ENCODE measurements at regions not wholly inside any gene's neighbourhood (a gene's known extent, or its start where the extent isn't known, plus 50 kb on each side); places are given as distances from the start of the nearest gene placed in this dataset.

- DNase-seq (ENCODE audit: low read depth in 2 of 2), result no peak
These were observed 706.1 kb upstream of the PTPRD start for GRCh38 chr9:11318946-11319345.

DNA sequence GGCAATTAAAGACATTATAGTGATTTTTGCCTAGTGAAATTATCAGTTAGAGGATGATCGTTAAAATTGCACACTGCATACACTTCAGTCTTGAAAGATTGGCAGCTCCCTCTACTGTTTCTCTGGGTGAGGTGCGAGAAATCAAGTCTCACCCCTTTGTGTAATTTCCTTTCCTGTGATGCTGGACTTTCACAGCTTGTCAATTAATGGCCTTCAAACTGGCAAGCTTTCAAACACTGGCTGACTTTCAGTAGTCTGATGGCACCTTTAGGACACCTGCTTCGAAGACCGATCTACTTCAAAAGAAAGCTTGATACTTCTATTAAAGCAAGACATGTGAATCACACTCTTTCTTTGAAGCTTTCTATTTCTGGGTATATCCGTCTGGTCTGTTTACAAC lies 706.7 kb upstream of the PTPRD start:
- no peak for DNase-seq (ENCODE audit: low read depth in 2 of 2)

DNA sequence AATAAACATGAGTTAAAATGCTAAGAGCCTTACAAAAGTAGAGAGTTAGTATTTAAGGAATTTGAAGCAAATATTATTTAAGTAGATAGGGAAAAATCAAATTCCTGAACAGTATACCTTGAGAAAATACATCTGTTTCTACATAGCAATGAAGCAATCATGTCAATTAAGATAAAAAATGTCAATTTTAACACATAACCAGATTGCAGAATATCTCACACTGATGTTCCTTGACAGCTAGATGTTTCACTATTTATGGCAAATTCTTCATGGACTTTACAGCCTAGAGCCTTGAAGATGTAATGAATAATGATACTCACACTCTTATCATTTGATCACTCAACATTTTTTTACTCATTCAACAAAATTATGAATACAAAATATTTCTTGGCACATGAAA lies 708.2 kb upstream of the PTPRD start:
- no peak for DNase-seq (ENCODE audit: low read depth in 2 of 2)

- no peak for DNase-seq (ENCODE audit: low read depth in 2 of 2)
These were observed 710.7 kb upstream of the PTPRD start for GRCh38 chr9:11323457-11323856.

GRCh38 chr9:11326231-11326630 lies 713.4 kb upstream of the PTPRD start:
- DNase-seq (ENCODE audit: low read depth in 2 of 2), result no peak

DNA sequence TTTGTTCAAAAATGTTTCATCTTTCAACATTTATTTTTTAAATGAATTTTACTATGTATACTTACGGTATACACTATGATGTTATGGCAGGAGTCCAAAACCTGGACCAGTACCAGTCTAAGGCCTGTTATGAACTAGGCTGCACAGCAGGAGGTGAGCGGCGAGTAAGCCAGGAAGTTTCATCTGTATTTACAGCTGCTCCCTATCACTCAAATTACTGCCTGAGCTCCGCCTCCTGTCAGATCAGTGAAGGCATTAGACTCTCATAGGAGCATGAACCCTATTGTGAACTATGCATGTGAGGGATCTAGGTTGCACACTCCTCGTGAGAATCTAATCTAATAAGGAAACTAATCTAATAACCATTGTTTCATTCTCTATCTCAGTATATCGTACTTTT lies 715.5 kb upstream of the PTPRD start:
- DNase-seq (ENCODE audit: low read depth in 2 of 2), result no peak

DNA sequence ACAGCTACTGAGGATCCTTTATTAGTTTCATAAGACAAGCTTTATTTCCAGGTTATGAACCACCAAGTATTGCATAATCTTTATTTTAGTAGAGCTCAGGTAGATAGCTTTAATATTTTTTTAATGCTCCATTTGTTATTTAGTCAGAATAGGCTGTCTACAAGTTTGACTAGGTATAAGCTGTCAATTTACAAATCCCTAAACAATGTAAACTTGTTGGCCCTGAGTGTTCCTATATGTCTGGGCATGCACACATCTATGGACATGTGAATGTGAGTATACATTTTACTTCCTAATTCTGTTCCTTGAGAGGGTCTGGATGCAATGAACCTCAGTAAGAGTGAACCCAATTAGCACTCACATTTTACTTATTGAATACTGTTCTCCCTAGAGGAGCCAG lies 722.2 kb upstream of the PTPRD start:
- no peak for DNase-seq (ENCODE audit: low read depth in 2 of 2)

- DNase-seq (ENCODE audit: low read depth in 2 of 2), result no peak
These were observed 725.3 kb upstream of the PTPRD start for GRCh38 chr9:11338130-11338529.

DNA sequence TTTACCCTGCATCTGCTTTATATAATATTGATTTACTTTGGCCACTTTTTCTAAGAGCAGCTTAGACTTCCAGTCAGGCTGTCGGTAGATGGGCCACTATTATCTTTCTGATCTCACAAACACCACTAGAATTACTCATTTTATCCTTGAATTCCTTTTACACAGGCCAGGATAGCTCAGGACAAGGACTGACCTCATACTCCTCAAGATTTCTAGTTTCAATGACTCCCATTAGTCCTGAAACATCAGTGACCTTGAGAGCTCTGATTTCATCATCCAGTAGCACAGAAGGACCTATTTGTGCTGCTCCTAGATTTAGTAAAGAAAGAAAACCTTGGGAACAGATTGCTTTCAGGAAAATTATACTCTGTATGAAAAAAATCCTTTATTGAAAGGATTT lies 727.9 kb upstream of the PTPRD start:
- DNase-seq (ENCODE audit: low read depth in 2 of 2), result no peak

DNA sequence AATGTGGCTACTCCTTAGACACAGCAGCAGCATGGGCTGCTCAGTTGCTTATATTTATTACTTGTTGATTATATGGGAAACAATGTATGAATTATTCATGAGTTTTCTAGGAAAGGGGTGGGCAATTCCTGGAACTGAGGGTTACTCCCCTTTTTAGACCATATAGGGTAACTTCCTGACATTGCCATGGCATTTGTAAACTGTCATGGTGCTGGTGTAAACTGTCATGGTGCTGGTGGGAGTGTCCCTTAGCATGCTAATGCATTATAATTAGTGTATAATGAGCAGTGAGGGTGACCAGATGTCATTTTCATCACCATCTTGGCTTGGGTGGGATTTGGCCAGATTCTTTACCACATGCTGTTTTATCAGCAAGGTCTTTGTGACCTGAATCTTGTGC lies 734.6 kb upstream of the PTPRD start:
- no peak for DNase-seq (ENCODE audit: low read depth in 2 of 2)

DNA sequence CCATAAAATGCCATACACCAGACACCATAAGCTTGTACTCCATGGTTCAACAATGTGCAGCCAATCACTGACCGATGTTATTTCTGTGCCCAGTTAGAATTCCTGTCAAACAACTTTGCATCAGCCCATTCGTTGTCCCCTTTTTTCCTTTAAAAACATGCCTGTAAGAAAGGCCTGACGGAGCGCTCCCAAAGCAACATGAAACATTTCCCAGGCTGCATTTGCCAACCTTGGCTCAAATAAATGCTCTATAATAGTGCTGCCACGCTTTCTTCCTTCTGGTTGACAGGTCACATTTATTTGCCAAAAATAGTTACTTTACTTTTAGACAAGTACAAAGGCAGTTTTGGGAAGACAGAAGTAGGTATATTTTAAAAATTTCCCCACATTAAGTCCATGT lies 735.6 kb upstream of the PTPRD start:
- DNase-seq (ENCODE audit: low read depth in 2 of 2), result no peak

DNA sequence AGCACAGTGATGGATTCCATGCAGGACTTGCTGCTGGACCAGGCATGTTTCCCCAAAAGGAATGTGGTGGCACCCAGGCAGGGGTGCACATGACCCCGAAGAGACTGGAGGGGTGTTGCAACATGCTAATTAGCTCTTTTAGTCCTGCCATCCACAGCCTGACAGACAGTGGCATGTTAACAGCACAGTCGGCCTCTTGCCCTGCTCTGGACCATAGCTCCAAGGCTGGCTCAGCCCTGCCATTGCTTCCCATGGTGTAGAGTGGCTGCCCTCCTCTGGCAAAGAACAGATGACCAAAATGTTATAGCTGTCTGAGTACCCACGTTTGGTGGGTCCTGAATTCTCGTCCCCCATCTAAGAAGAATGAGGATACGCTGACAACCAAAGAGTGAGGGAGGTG lies 736.4 kb upstream of the PTPRD start:
- no peak for DNase-seq (ENCODE audit: low read depth in 2 of 2)

GRCh38 chr9:11352612-11353011 lies 739.8 kb upstream of the PTPRD start:
- no peak for DNase-seq (ENCODE audit: low read depth in 2 of 2)

GRCh38 chr9:11356067-11356466 lies 743.3 kb upstream of the PTPRD start:
- DNase-seq (ENCODE audit: low read depth in 2 of 2), result no peak

GRCh38 chr9:11366585-11367129 lies 753.9 kb upstream of the PTPRD start:
- DNase-seq (ENCODE audit: low read depth in 2 of 2), result no peak

- no peak for DNase-seq (ENCODE audit: low read depth in 2 of 2)
These were observed 762.1 kb upstream of the PTPRD start for GRCh38 chr9:11374926-11375325.

DNA sequence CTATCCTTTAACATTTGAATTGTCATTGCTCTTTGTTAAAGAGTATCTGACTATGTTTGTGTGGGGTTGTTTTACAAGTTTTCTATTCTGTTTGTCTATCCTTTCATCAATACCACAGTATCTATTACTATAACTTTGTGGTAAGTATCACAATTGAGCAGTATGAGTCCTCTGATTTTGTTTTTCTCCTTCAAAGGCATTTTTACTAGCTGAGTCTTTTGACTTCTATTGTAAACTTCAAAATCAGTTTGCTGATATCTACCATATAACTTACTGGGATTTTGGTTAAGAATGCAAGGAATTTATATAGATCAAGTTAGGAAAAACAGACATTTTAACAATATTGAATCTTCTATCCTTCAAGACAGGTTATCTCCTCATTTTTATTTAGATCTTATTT lies 789.8 kb upstream of the PTPRD start:
- no peak for DNase-seq (ENCODE audit: low read depth in 2 of 2)

DNA sequence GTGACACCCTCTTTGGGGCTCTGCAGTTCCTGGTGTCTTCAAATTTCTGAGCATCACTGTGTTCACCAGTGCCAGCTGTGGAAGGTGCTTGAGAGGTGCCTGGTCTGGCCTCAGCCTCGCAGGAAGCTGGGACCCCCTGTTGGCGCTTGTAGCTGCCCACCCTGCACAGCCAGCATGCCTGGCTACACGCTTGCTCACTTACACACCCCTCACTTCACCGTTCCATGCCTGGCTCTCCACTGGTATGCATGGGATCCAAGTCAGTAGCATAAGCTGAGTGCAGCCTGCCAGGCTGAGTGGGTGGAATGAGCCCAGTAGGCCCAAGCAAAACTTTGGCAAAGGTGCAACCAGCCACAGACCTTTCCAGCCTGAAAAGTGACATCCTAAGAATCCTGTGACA lies 801.4 kb upstream of the PTPRD start:
- no peak for DNase-seq (ENCODE audit: low read depth in 2 of 2)

- no peak for DNase-seq (ENCODE audit: low read depth in 2 of 2)
These were observed 805.0 kb upstream of the PTPRD start for GRCh38 chr9:11417782-11418181.

- DNase-seq (ENCODE audit: low read depth in 2 of 2), result no peak
These were observed 818.7 kb upstream of the PTPRD start for GRCh38 chr9:11431490-11431889.

DNA sequence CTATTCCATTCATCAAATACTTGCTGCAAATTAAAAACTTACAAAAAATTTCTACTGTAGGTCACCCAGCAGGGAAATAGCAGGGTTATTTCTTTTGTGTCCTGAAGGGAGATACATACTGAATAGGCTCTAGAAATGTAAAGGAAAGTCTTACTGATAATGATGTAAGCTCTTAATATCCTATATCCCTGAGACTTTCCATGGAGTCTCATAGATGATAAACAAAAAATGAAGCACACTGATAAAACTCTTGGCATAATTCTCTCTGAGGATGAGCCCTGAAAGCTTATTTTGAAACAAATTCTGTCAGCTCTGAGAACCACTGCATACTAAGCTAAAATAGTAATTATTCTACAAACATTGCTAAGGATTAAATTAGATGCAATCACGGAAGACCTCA lies 819.6 kb upstream of the PTPRD start:
- DNase-seq (ENCODE audit: low read depth in 2 of 2), result no peak

DNA sequence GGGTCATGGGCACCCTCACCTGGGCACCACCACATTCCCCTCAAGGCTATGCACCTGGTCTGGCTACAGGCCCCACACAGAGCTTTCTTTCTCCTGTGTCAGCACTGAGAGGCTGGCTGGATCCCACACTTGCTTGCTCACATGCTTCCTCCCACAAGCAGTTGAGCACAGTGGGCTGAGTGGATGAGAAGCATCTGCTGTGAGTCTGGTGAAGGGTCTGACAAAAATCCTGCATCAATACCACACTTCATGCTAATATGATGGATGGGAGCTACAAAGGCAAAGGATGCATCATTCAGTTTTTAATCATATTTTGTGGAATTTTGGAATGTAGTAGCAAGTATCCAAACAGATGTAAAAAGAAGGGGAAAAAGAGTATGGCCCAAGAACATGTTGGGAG lies 830.8 kb upstream of the PTPRD start:
- no peak for DNase-seq (ENCODE audit: low read depth in 2 of 2)

- DNase-seq (ENCODE audit: low read depth in 2 of 2), result no peak
These were observed 845.3 kb upstream of the PTPRD start for GRCh38 chr9:11457825-11458790.
